H9 (cell line): ENCODE measurements at regions not wholly inside any gene's neighbourhood (a gene's known extent, or its start where the extent isn't known, plus 50 kb on each side); places are given as distances from the start of the nearest gene placed in this dataset.

ENCODE experiments used
- DNase-seq: peaks from one replicate; pipeline ENCODE4 v3.0.0-alpha.2; 2017
- H2AFZ ChIP-seq: one replicate; pipeline ENCODE4 v1.6.1; 2013; ENCODE audit warnings: mild to moderate bottlenecking, low read length, control low read depth, moderate library complexity
- H2AK5ac ChIP-seq: 2 replicates; pipeline ENCODE4 v1.6.1; 2013; ENCODE audit warnings: low read length, control low read depth, mixed read lengths; ENCODE audit not compliant: insufficient read length
- H2BK120ac ChIP-seq: one replicate; pipeline ENCODE4 v1.6.1; 2013; ENCODE audit warnings: low read depth, mild to moderate bottlenecking, low read length, control low read depth, inconsistent platforms; ENCODE audit not compliant: poor library complexity, severe bottlenecking
- H2BK12ac ChIP-seq: 2 replicates; pipeline ENCODE4 v1.6.1; 2013; ENCODE audit warnings: low read length, control low read depth, mixed read lengths, low read depth; ENCODE audit not compliant: insufficient read length
- H2BK15ac ChIP-seq: 2 replicates; pipeline ENCODE4 v1.6.1; 2013; ENCODE audit warnings: low read depth, low read length, control low read depth
- H2BK20ac ChIP-seq: one replicate; pipeline ENCODE4 v1.6.1; 2013; ENCODE audit warnings: low read depth, mild to moderate bottlenecking, low read length, control low read depth, inconsistent platforms; ENCODE audit not compliant: poor library complexity, severe bottlenecking
- H2BK5ac ChIP-seq: 2 replicates; pipeline ENCODE4 v1.6.1; 2013; ENCODE audit warnings: low read length, control low read depth, mixed read lengths; ENCODE audit not compliant: insufficient read length
- H3K14ac ChIP-seq: 2 replicates; pipeline ENCODE4 v1.6.1; 2013; ENCODE audit warnings: low read length, control low read depth; ENCODE audit not compliant: insufficient read depth
- H3K18ac ChIP-seq: 2 replicates; pipeline ENCODE4 v1.6.1; 2013; ENCODE audit warnings: low read depth, mild to moderate bottlenecking, mixed read lengths, low read length, control low read depth; ENCODE audit not compliant: insufficient read length
- H3K23ac ChIP-seq: 2 replicates; pipeline ENCODE4 v1.6.1; 2013; ENCODE audit warnings: low read length, control low read depth, mixed read lengths, low read depth; ENCODE audit not compliant: insufficient read length
- H3K23me2 ChIP-seq: 2 replicates; pipeline ENCODE4 v1.6.1; 2013; ENCODE audit warnings: low read depth, mild to moderate bottlenecking, mixed read lengths, low read length, control low read depth; ENCODE audit not compliant: insufficient read length, poor library complexity, severe bottlenecking
- H3K27ac ChIP-seq: 2 replicates; pipeline ENCODE4 v1.5.1; 2013; ENCODE audit warnings: low read length, control low read depth, mixed read lengths, low read depth; ENCODE audit not compliant: insufficient read length
- H3K27me3 ChIP-seq: 2 replicates; pipeline ENCODE4 v1.6.1; 2013; ENCODE audit warnings: low read length, control low read depth, inconsistent platforms; ENCODE audit not compliant: insufficient read depth
- H3K4ac ChIP-seq: 2 replicates; pipeline ENCODE4 v1.6.1; 2013; ENCODE audit warnings: low read depth, mild to moderate bottlenecking, control low read depth, inconsistent platforms, low read length, moderate library complexity
- H3K4me1 ChIP-seq: 2 replicates; pipeline ENCODE4 v1.6.1; 2013; ENCODE audit warnings: low read length, control low read depth, inconsistent platforms; ENCODE audit not compliant: insufficient read depth
- H3K4me2 ChIP-seq: 2 replicates; pipeline ENCODE4 v1.6.1; 2013; ENCODE audit warnings: low read length, control low read depth, mixed read lengths; ENCODE audit not compliant: insufficient read length, insufficient read depth
- H3K56ac ChIP-seq: 2 replicates; pipeline ENCODE4 v1.6.1; 2013; ENCODE audit warnings: low read depth, mild to moderate bottlenecking, mixed read lengths, low read length, control low read depth; ENCODE audit not compliant: insufficient read length
- H3K79me1 ChIP-seq: 2 replicates; pipeline ENCODE4 v1.6.1; 2013; ENCODE audit warnings: low read depth, mild to moderate bottlenecking, moderate library complexity, low read length, control low read depth, inconsistent platforms; ENCODE audit not compliant: insufficient read depth, poor library complexity, severe bottlenecking
- H3K79me2 ChIP-seq: 2 replicates; pipeline ENCODE4 v1.6.1; 2013; ENCODE audit warnings: low read length, control low read depth, inconsistent platforms; ENCODE audit not compliant: insufficient read depth
- H3K9ac ChIP-seq: 2 replicates; pipeline ENCODE4 v1.6.1; 2013; ENCODE audit warnings: low read length, control low read depth, mixed read lengths; ENCODE audit not compliant: insufficient read length; ENCODE audit errors: extremely low read depth
- H3K9me3 ChIP-seq: one replicate; pipeline ENCODE4 v1.6.1; 2013; ENCODE audit warnings: low read depth, low read length, inconsistent platforms; ENCODE audit not compliant: control insufficient read depth
- H3T11ph ChIP-seq: one replicate; pipeline ENCODE4 v1.6.1; 2013; ENCODE audit warnings: mild to moderate bottlenecking, low read length, control low read depth, inconsistent platforms
- H4K20me1 ChIP-seq: one replicate; pipeline ENCODE4 v1.6.1; 2013; ENCODE audit not compliant: control insufficient read depth, insufficient read length, insufficient read depth
- H4K5ac ChIP-seq: 2 replicates; pipeline ENCODE4 v1.6.1; 2013; ENCODE audit warnings: low read depth, mild to moderate bottlenecking, mixed read lengths, low read length, control low read depth; ENCODE audit not compliant: insufficient read length
- H4K8ac ChIP-seq: replicated peaks from 2 replicates; pipeline ENCODE4 v1.6.1; 2013; ENCODE audit warnings: low read length, control low read depth, mixed read lengths, low read depth; ENCODE audit not compliant: insufficient read length
- H4K91ac ChIP-seq: 2 replicates; pipeline ENCODE4 v1.6.1; 2013; ENCODE audit warnings: low read depth, mild to moderate bottlenecking, moderate library complexity, mixed read lengths, low read length, control low read depth; ENCODE audit not compliant: insufficient read length
- H3K27ac Mint-ChIP-seq, 3 experiments: 2 replicates in 2 of 3; 3 replicates in 1 of 3; pipeline ENCODE4 v1.8.0; 2020 to 2021; ENCODE audit warnings: mixed read lengths in 3 of 3, mild to moderate bottlenecking in 1 of 3, moderate library complexity in 1 of 3
- H3K27me3 Mint-ChIP-seq: 2 replicates; pipeline ENCODE4 v1.8.0; 2021; ENCODE audit warnings: low read depth, mild to moderate bottlenecking, moderate library complexity, mixed read lengths
- H3K36me3 Mint-ChIP-seq, 3 experiments: 2 replicates in 2 of 3; 3 replicates in 1 of 3; pipeline ENCODE4 v1.8.0; 2020 to 2021; ENCODE audit warnings: low read depth in 3 of 3, mixed read lengths in 3 of 3; ENCODE audit not compliant: insufficient read depth in 1 of 3
- H3K4me1 Mint-ChIP-seq, 2 experiments: 2 replicates each; pipeline ENCODE4 v1.8.0; 2020; ENCODE audit warnings: mixed read lengths in 2 of 2
- H3K4me3 Mint-ChIP-seq, 2 experiments: 2 replicates in 1 of 2; 3 replicates in 1 of 2; pipeline ENCODE4 v1.8.0; 2020 to 2021; ENCODE audit warnings: mild to moderate bottlenecking in 2 of 2, mixed read lengths in 2 of 2, moderate library complexity in 1 of 2
- H3K9me3 Mint-ChIP-seq, 2 experiments: 2 replicates in 1 of 2; 3 replicates in 1 of 2; pipeline ENCODE4 v1.8.0; 2020; ENCODE audit warnings: mild to moderate bottlenecking in 2 of 2, mixed read lengths in 2 of 2, moderate library complexity in 1 of 2
- CTCF ChIP-seq: fragments of 200-600 bp; sonication (generic); conservative IDR thresholded peaks from 3 replicates; pipeline ENCODE4 v1.8.0; 2021; ENCODE audit warnings: antibody characterized with exemption, mild to moderate bottlenecking
- WGBS: extraction: QIAGEN DNeasy Blood & Tissue Kit; methylation state at CpG from one replicate; pipeline ENCODE4 v1.1.7; 2013; ENCODE audit warnings: missing lambda C conversion rate, low lambda C conversion rate, mixed read lengths; ENCODE audit not compliant: insufficient read length; ENCODE audit errors: extremely low coverage; 5-methylcytosine and 5-hydroxymethylcytosine counted together

GRCh38 chr2:105518897-105519296 lies 120.0 kb upstream of the FHL2 start:
- H3K9ac ChIP-seq, result no peak overlapping the region
- no peaks in the 10 kb centered on the region for H4K20me1 ChIP-seq
- H3K4me1 Mint-ChIP-seq, result no peaks in the 10 kb centered on the region
- H4K5ac ChIP-seq, result no peak overlapping the region
- H3K23ac ChIP-seq, result no peak overlapping the region
- H3K4me2 ChIP-seq, result no peak overlapping the region
- no peak overlapping the region for H4K91ac ChIP-seq
- H3K4me3 Mint-ChIP-seq, result no peak overlapping the region
- no peak overlapping the region for H3T11ph ChIP-seq
- no peak overlapping the region for H2BK20ac ChIP-seq
- no peak overlapping the region for H3K14ac ChIP-seq
- no peaks in the 10 kb centered on the region for H3K9me3 Mint-ChIP-seq
- H3K27me3 ChIP-seq, result no peaks in the 10 kb centered on the region; the same call in 1 of the 2 replicates
- H3K79me1 ChIP-seq, result no peaks in the 10 kb centered on the region
- no peak overlapping the region for H2BK12ac ChIP-seq
- H3K23me2 ChIP-seq, result no peaks in the 10 kb centered on the region
- DNase-seq, result no peak
- H4K8ac ChIP-seq, result no peak overlapping the region
- H2AK5ac ChIP-seq, result no peak overlapping the region
- no peaks in the 10 kb centered on the region for H3K79me2 ChIP-seq
- H2AFZ ChIP-seq, result no peak overlapping the region
- H3K18ac ChIP-seq, result no peak overlapping the region
- no peaks in the 10 kb centered on the region for H3K36me3 Mint-ChIP-seq
- H2BK120ac ChIP-seq, result no peak overlapping the region
- no peak overlapping the region for H3K4ac ChIP-seq
- no peak overlapping the region; a peak in 2 of 7 replicates for H3K27ac Mint-ChIP-seq
- H3K56ac ChIP-seq, result no peak overlapping the region
- no peak overlapping the region for H2BK15ac ChIP-seq
- TF ChIP-seq CTCF, result no peak; the same call in 2 of the 3 replicates
- peaks cover 4% of the 10 kb centered on the region; the same call in 1 of the 2 replicates for H3K27me3 Mint-ChIP-seq
- H3K27ac ChIP-seq, result no peak overlapping the region
- no peaks in the 10 kb centered on the region for H3K4me1 ChIP-seq
- no peak overlapping the region for H2BK5ac ChIP-seq
- no peaks in the 10 kb centered on the region for H3K9me3 ChIP-seq
- WGBS, result no CpG with 5 or more reads among the region's 6 CpGs
